Stimulated activated CD4-positive, alpha-beta T cell treated with anti-CD3 and anti-CD28 coated beads, Interleukin-2, amount 100 ng/mL, for 48 hours (primary cell): ENCODE measurements at regions not wholly inside any gene's neighbourhood (a gene's known extent, or its start where the extent isn't known, plus 50 kb on each side); places are given as distances from the start of the nearest gene placed in this dataset.

ENCODE experiments used
- DNase-seq, 2 donors: peaks; one replicate each; pipeline ENCODE4 v3.0.0-alpha.2; 2020

DNA sequence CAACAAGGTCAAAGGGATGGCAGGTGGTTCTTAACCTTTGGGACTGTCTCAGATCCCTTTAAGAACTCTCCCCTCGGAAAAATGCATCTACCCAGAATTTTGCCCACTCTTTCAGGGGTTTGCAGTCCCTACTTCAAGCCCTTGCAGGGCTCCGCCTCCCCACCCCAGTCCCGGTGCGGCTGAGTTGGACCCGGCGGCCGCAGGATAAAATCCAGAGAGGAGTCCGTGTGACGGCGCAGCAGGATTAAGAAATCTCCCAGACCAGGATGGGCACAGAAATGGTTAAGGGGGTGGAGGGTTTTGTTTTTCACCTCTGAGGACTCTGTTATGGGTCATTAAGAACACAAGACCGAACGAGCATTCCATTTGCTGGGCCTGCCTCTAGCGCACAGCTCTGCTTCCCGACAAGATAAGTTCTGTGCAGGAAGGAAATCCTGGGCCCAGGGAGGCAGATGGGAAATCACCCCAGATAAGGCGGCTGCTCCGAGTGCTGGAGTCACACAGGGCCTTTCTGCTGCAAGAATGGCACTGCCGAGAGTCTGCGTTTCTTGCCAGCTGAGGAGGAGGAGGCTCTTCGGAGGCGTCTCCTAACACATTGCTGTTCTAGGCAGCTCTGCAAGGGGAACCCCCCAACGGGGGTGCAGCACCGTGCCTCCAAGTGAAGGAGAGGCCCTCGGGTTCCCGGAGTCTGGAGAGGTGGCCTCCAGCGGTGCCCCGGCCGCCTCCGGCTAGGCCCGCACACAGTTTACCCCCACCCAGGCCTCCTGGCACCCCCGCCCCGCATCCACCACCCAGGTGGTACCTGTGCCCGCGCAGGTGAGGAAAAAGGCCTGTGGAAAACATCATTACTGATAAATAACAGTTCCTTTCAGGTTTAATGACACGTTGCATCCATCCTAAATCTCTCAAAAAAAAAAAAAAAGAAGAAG lies 277.6 kb downstream of the BCOR start:
- DNase-seq: no peak

DNA sequence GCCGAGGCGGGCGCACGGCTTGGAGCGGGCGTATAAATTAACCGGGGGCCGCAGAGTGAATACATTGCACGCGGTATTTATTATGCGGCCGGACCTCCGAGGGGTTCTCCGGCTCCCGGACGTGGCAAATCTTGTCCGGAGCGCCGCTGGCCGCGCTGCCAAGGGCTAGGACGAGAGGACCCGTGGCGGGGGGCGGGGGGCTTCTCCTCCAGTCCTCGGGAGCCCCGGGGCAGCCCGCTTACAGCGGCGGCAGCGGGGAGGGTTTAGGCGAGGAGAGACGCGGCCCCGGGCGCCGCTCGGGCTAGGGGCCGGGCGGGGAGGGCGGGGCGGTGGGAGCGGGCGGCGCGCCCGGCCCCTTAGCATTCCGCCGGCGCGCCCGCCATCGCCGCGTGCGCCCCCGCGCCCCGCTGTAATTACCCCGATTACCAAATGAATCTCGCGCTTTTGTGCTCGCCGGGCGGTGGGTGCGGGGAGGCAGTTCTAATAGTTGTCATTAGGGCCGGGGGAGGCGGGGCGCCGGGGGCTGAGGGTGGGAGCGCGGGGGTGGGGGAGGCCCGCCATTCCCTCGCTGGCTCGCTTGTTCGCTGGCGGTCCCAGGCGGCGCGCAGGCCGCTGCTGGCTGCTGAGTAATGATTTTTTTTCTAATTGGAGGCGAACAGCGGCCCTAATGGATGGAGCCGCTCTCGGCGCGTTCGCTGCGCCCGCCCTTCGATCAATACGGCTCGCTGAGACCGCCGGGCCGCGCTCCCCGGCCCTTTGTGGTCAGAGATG lies 276.6 kb downstream of the BCOR start:
- no peak for DNase-seq

DNA sequence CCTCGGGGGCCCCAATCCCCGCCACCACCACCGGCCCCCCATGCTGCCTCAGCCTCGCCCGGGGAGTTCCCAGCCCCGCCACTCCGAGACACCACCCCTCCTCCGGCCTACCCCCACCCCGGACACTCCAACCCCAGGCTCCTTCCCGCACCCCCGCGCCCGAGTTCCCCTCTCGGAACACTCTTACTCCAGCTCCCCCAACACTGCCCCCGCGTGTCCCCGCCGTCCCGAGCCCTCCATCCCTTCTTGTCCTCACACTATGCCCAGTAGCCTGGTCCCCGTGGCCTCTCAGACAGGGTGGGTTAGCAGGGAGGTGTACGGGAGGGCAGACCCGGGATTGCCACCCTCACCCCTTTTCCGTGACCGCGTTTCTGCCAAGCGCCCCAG lies 276.1 kb downstream of the BCOR start:
- no peak for DNase-seq

DNA sequence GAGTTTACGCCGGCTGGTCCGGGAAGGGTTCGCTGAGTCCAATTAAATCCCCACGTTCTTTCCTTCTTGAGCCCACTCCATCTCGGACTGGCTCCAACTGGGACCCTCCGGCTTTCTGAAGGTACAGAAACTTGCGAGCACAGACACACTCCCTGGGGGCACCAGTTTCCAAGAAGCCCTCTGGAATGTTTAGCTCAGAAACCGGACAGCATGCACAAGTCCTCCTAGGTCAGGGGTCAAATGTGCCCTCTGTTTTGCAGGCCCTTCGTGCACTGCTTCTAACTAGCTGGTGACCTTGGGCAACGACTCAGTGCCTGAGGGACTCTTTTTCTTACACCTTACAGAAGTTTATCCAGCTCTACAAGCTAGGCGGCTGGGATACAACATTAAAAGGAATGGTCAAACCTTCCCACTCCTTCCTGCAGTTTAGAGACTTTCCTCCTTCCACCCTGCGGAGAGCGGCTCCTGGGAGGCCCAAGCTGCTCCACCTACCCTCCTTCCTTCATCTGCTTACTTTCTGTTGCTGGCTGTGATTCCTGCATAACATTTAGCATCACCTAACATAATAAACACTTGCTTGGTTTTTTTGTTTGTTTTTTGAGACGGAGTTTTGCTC lies 275.5 kb downstream of the BCOR start:
- no peak for DNase-seq

- no peak for DNase-seq
Observed at GRCh38 chrX:39823424-39823823, 274.3 kb downstream of the BCOR start.

DNA sequence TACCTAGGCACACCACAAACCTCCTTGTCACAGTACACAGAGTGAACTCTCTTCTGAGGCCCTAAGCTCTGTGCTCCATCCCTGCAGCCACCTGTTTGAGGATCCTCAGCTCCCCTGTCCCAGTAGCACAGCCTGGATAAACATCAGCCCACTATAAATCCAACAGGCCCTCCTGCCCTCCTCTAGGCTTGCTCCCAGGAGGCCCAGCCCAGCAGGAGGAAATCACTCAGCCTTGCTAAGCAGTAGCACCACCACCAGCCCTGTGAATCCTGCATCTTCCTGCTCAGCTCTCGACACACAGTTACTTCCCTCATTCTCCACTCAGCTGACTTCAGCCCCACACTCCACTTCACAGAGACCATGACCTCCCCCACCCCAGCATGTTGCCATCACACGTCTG lies 273.9 kb downstream of the BCOR start:
- DNase-seq: no peak

DNA sequence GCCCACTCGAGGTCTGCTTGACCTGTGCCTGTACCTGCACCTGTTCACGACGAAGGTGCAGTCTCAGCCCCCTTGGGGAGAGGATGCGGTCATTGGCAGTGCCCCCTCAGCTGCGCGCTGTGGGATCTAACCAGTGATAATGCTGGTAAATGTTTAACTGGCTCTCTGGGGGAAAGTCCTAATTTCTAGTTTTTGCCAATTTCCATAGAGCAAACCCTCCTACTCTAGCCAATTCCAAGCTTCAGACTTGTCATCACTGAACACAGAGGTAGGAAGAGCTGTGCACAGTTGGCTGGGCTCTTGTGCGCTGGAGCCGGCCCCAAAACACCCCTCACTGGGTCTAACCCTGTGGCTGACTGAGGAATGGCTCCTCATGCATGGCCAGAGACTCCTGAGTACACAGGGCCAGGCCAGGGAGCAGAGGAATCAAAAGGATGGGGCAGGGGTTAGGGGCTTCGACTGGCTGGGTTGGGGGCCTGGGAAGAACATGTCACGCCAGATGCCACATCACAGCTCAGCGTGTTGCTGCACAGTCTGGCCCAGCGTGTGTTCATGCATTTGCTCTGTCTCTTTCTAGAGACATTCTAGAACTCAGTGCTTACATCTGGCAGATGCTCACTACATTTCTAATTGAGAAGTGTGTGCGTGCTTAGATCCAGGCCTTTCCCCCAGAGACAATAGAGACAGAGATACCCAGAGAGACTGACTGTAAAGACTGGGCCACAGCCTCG lies 270.8 kb downstream of the BCOR start:
- no peak for DNase-seq

GRCh38 chrX:39827951-39828350 lies 269.8 kb downstream of the BCOR start:
- DNase-seq: no peak

DNA sequence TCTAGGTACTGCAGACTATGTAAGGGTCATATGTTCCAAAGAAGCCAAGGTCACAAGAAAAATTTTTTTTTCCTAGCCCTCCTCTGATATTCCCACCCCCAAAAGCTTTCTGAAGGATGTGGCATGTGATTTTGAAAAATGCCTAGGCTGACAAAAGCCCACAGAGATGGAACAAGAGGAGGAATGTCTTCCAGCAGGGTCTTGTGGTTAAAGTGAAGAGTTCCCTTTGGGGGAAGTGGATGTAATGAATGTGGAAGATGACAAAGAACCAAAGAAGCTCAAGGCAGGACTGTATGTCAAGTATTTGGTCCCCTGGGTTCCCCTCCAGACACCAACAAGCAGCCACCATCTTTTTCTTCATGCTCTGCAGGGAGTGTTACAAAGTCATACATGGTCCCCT lies 268.8 kb downstream of the BCOR start:
- DNase-seq: no peak

DNA sequence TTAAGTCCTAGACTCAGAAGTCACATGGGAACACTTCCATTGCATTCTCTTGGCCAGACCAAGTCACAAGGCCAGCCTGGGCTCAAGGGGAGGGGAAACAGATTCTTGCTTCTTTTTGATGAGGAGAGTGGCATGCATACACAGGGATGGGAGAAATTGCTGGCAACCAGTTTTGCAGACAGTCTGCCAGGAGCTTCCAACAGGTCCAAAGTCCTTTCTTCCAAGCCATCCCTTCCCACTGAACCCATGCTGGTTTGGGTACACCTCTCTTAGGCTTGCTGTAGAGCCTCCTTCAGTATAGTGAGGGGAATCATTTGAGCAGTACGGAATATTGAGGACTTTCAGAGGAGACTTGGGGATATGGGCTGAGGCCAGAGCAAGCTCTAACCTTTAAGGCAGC lies 267.8 kb downstream of the BCOR start:
- DNase-seq: no peak

DNA sequence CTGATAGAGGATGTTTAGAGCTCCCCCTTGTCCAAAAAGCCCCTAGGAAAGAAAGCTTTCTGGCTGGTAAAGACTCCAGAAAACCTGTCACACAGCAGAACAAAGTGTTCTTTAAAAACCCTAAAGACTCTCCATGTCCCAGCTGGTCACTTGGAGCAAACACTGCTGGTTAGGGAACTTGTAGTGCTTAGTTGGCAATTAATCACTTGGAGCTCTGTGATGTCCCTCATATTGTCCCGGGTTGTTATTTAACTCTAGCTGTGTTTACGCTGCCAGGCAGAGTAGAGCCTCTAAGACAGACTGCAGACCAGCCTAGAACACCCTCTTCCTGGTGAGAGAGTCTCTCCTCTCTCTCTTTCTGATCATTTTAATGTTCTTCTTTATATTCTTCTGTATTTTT lies 267.3 kb downstream of the BCOR start:
- no peak for DNase-seq

- no peak for DNase-seq
Observed at GRCh38 chrX:39832211-39832610, 265.5 kb downstream of the BCOR start.

- DNase-seq: no peak
Observed at GRCh38 chrX:39834600-39834999, 263.2 kb downstream of the BCOR start.

DNA sequence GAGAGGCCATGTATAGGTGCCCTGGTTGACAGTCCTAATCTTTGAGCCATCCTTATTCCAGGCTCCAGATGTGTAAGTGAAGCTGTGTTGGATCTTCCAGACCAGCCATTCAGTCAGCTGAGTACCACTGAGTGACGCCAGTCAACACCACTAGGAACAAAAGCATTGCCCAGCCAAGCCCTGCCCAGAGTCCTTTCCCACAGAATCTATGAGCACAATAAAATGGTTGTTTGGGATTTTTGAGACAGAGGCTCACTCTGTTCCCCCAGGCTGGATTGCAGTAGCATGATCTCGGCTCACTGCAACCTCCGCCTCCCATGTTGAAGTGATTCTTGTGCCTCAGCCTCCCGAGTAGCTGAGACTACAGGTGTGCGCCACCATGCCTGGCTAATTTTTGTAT lies 262.5 kb downstream of the BCOR start:
- DNase-seq: no peak

- DNase-seq: no peak
Observed at GRCh38 chrX:39835776-39836175, 262.0 kb downstream of the BCOR start.

GRCh38 chrX:39836802-39837420 lies 260.8 kb downstream of the BCOR start:
- no peak for DNase-seq

DNA sequence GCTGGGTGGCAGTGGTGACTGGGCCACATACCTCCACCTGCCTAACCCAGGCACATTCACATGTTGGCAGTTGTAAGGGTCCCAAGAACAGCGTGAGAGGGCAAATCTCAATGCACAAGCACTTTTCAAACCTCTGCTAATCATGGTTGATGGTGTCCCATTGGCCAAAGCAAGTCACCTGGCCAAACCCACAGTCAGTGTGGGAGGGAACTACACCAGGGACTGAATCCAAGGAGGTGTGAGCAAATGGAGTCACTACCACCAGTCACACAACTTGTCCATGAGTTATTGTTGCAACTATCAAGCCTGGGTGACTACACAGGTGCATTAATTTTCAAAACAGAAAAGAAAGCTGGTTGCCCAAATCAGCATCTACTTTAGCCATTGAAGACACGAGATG lies 260.1 kb downstream of the BCOR start:
- DNase-seq: no peak

DNA sequence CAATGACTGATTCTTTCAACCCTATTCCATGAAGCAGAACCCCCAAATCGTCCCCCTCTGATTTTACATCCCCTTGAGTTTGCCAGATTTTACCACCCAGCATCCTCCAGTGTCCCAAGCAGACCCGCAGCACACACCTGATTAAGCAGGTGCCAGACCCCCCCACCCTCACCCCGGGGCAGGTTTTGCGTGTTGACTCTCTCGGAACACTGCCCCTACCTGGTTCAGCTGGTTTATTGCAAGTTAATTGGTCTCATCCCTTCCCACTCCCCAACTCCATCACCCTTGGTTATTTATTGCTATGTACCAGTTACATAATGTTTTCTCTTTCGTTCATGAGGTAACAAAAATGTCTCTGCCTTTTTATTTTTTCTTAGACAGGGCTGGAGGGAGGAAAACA lies 258.4 kb downstream of the BCOR start:
- no peak for DNase-seq

GRCh38 chrX:39840133-39840532 lies 257.6 kb downstream of the BCOR start:
- DNase-seq: no peak

DNA sequence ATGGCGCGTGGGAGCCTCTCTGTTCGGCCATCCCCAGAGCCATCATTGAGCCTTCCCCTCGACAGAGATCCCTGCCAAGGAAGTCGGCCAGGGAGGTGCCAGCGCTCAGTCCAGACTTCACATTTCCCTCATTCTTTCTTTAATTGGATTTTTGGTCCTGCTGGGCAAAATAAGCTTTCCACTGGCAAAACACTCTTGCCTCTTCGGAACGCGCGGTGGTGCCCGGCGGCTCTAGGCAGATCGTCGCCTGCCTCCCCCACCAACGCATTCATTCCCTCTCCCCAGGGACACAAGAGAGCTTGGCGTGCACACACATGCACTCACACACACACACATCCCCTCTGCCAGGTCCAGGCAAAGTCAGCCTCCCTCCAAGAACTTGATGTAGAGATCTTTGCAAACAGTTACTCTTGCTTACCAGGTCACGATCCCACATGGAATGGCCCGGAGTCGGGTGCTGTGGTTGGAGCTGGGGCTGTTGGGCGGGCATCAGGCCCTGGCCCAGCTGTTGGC lies 257.1 kb downstream of the BCOR start:
- DNase-seq: no peak

DNA sequence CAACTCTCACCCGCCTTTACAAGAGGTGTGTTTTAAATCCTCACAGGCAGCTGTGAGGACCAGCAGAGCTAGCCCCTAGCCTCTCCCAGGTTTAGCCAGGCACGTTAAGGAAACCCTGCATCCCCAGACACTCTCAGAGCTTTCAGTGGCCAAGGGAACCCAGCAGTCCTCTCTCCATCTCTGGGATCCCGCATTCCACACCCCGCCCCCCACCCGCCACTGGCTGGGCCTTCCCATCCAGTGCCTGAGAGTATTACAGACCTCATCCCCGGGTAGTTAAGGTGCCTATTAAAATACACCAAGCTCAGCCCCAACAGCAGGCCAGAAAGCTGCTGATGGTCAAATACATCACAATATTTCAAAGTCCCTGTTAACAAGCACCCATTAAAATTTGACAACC lies 256.2 kb downstream of the BCOR start:
- DNase-seq: no peak

DNA sequence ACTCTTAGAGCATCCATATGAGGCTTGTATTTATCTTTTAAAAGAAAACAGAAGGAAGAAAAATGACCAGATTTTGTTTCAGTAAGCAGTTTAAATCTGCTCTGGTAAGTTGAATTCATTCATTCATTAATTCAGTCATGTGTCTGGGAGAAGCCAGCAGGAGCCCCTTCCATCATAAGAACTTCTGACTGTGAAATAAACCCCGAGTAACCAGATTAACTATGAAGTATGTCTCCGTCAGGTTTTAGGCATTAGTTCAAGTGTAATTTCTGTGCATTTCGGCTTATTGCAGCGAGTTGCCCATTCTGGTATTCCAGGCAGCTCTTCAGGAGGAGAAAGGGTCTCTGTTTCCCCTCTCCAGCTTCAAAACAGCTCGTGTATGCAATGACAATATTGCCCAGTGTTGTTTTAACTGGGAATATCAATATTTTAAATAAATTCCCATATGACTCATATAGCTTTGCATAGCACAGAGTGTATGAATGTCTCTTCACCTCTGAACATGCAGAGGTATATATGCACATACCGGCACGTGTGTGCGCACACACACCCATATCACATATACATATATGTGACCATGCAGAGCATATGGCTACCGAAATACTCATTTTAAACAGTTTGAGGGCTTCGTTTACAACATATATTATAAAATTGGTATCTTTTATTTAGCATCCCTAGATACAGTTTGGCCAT lies 255.3 kb downstream of the BCOR start:
- DNase-seq: no peak
